Tibial nerve (tissue), 3 donors: ENCODE measurements at regions not wholly inside any gene's neighbourhood (a gene's known extent, or its start where the extent isn't known, plus 50 kb on each side); places are given as distances from the start of the nearest gene placed in this dataset.

Source experiments
- POLR2A ChIP-seq, 2 donors: fragments of 450-650 bp; IDR thresholded peaks; one replicate each; pipeline ENCODE4 v1.6.1; 2017; ENCODE audit warnings: antibody characterized with exemption in 2 of 2, mild to moderate bottlenecking in 2 of 2, moderate library complexity in 2 of 2
- TF ChIP-seq, protein P1 (sequence below), 5 experiments: fragments of 200-600 bp in 3 of 5; fragments of 450-650 bp in 2 of 5; sonication (generic) in 3 of 5; IDR thresholded peaks; one replicate each; pipeline ENCODE4 v1.5.1; 2016 to 2019; ENCODE audit warnings: antibody characterized with exemption in 5 of 5, mild to moderate bottlenecking in 3 of 5, moderate library complexity in 2 of 5

GRCh38 chr12:58479401-58479800 is 440.9 kb downstream of the LRIG3 start:
- TF ChIP-seq, protein P1, sequence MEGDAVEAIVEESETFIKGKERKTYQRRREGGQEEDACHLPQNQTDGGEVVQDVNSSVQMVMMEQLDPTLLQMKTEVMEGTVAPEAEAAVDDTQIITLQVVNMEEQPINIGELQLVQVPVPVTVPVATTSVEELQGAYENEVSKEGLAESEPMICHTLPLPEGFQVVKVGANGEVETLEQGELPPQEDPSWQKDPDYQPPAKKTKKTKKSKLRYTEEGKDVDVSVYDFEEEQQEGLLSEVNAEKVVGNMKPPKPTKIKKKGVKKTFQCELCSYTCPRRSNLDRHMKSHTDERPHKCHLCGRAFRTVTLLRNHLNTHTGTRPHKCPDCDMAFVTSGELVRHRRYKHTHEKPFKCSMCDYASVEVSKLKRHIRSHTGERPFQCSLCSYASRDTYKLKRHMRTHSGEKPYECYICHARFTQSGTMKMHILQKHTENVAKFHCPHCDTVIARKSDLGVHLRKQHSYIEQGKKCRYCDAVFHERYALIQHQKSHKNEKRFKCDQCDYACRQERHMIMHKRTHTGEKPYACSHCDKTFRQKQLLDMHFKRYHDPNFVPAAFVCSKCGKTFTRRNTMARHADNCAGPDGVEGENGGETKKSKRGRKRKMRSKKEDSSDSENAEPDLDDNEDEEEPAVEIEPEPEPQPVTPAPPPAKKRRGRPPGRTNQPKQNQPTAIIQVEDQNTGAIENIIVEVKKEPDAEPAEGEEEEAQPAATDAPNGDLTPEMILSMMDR (IDR thresholded peaks at IDR 0.05) = no peak
- no peak for TF ChIP-seq POLR2A (IDR thresholded peaks at IDR 0.05)
